NB4 (cell line): ENCODE measurements at regions not wholly inside any gene's neighbourhood (a gene's known extent, or its start where the extent isn't known, plus 50 kb on each side); places are given as distances from the start of the nearest gene placed in this dataset.

Experiments used
- DNase-seq: peaks from one replicate; pipeline ENCODE4 v3.0.0; 2010; ENCODE audit warnings: low read depth
- H3K4me3 ChIP-seq: one replicate; pipeline ENCODE4 v1.5.1; 2011; ENCODE audit warnings: mild to moderate bottlenecking, low read depth, low read length, moderate library complexity
- CTCF ChIP-seq: IDR thresholded peaks from one replicate; pipeline ENCODE4 v1.5.1; 2012; ENCODE audit warnings: low read depth, low read length
- MAX ChIP-seq: IDR thresholded peaks from 2 replicates; pipeline ENCODE4 v1.6.1; 2011; ENCODE audit warnings: low read depth, low read length
- MYC ChIP-seq: IDR thresholded peaks from 2 replicates; pipeline ENCODE4 v1.6.1; 2011; ENCODE audit warnings: low read depth, low read length
- POLR2A ChIP-seq: IDR thresholded peaks from 2 replicates; pipeline ENCODE4 v1.6.1; 2011; ENCODE audit warnings: mild to moderate bottlenecking; ENCODE audit not compliant: insufficient read length; ENCODE audit errors: extremely low read depth

GRCh38 chr1:117753652-117754051, 147.8 kb downstream of the TENT5C start:
- TF ChIP-seq POLR2A (no peak), CTCF (no peak), MYC (no peak), MAX (no peak)
- peak; percentile 55 for DNase-seq
- no peak overlapping the region for H3K4me3 ChIP-seq

GRCh38 chr1:117754061-117754969, 148.5 kb downstream of the TENT5C start:
- H3K4me3 ChIP-seq = no peak overlapping the region
- no peak for TF ChIP-seq MAX
- peak; percentile 63 for TF ChIP-seq CTCF
- DNase-seq = peak; percentile 61

DNA sequence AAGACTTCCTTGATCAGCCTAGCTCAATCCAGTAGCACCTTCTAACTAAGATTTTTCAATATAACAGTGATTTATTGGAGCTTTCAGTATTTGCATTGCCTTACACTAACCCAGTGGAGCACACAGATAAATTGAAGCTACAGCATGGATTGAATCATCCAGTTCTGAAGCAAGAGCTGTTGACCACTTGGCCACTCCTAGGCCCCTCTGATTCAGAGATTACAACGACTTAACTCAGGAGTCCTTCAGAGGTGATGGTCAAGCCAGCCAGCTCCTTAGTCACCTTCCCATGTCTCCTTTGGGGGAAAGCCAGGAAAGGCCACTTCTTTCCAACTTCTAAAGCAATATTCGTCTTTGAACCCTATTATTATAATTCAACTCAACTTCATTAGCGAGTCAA, 151.8 kb downstream of the TENT5C start:
- no peak for DNase-seq
- H3K4me3 ChIP-seq = no peak overlapping the region
- TF ChIP-seq CTCF (no peak), MAX (no peak), MYC (no peak), POLR2A (no peak)

DNA sequence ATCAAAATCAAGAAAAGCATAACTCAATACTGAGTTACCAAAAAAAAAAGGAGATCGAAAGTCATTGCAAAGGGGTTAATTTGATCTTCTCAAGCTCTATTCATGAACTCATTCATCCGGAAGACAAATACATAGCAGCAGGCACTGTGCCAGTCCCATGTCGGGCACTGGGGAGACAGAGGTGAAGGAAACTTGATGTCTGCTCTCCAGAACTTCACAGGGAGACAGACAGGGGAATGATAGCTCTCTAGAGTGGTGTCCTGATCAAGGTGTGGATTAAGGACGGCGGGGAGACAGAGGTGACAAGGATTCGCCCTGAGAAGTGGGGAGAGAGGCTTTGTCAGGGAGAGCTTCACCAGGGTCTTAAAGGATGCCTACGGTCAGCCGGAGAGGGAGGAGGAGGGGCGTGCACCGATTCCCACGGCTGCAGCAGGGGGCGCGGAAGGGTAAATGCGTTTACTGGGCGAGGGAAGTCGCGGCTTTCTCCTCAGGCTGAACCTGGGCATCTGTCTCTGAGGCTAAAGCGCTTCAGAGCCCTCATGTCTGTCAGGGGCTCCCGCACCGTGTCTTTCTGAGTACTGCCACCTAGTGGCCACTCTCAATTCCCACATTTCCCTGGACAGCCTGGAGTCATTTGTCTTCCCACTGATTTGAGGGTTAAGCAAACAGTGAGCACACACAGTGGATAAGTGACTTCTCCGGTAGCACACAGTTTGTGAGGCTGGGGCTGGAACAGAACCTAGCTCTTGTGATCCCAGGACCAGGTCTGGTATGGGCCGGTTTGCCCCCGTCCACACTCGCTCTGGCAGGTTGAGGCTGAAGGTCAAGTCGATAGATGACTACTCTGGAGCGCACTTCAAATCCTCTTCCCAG, 152.8 kb downstream of the TENT5C start:
- TF ChIP-seq CTCF (peak; percentile 68), MYC (peak; percentile 57; the same call in 1 of the 2 replicates), MAX (no peak; the same call in 1 of the 2 replicates)
- H3K4me3 ChIP-seq = no peak overlapping the region
- peak; percentile 85 for DNase-seq

GRCh38 chr1:117759535-117759934, 153.7 kb downstream of the TENT5C start:
- DNase-seq = no peak
- no peak for TF ChIP-seq MAX
- no peak overlapping the region for H3K4me3 ChIP-seq

DNA sequence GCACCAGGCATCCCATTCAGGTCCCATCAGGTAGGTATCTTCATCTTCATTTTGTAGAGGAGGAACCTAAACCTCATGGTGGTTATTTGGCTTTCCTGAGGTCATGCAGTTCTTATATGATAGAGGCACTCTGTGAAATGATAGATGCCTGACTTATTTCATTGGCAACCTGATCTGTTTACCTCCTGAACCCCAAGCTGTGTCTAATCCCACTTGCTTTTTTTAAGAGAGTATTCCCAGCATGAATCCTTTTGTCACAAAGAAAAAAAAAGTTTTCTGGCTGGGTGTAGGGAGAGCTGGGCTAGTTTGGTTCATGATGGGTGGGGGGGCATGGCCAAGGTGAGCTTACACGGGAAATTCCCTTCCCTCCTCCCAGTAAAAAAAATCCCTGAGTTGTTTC, 154.2 kb downstream of the TENT5C start:
- TF ChIP-seq POLR2A (no peak), MAX (no peak), CTCF (no peak), MYC (no peak)

More for the DNA sequence above, 154.2 kb downstream of the TENT5C start:
- no peak overlapping the region for H3K4me3 ChIP-seq
- no peak for DNase-seq
